Endothelial cell of umbilical vein (primary cell): ENCODE measurements at regions not wholly inside any gene's neighbourhood (a gene's known extent, or its start where the extent isn't known, plus 50 kb on each side); places are given as distances from the start of the nearest gene placed in this dataset.

Experiments
- CTCF ChIP-seq, 2 donors: IDR thresholded peaks; 1 replicate in 1 of 2; 2 replicates in 1 of 2; pipeline ENCODE4 v1.5.1; 2011; ENCODE audit warnings: low read length in 2 of 2, mild to moderate bottlenecking in 2 of 2, moderate library complexity in 2 of 2, control low read depth in 1 of 2, inconsistent platforms in 1 of 2, low read depth in 1 of 2; ENCODE audit not compliant: insufficient read depth in 1 of 2; ENCODE audit errors: extremely low read depth in 1 of 2
- EZH2 ChIP-seq: IDR thresholded peaks from 2 replicates; pipeline ENCODE4 v1.6.1; 2012; ENCODE audit warnings: borderline replicate concordance, low read depth, mild to moderate bottlenecking, moderate library complexity, low read length, inconsistent platforms; ENCODE audit not compliant: severe bottlenecking
- FOS ChIP-seq: IDR thresholded peaks from 2 replicates; pipeline ENCODE4 v1.6.1; 2011; ENCODE audit warnings: mild to moderate bottlenecking, low read length, moderate library complexity, borderline replicate concordance; ENCODE audit not compliant: insufficient read depth
- GATA2 ChIP-seq: IDR thresholded peaks from 2 replicates; pipeline ENCODE4 v1.7.0; 2011; ENCODE audit warnings: low read depth, mild to moderate bottlenecking, moderate library complexity, mixed read lengths, low read length; ENCODE audit not compliant: insufficient read length, insufficient read depth
- JUN ChIP-seq: IDR thresholded peaks from 2 replicates; pipeline ENCODE4 v1.6.1; 2011; ENCODE audit warnings: borderline replicate concordance, low read depth; ENCODE audit not compliant: insufficient read length, insufficient read depth
- MAX ChIP-seq: IDR thresholded peaks from 2 replicates; pipeline ENCODE4 v1.6.1; 2011; ENCODE audit not compliant: insufficient read depth, insufficient read length
- POLR2A ChIP-seq: IDR thresholded peaks from 2 replicates; pipeline ENCODE4 v1.6.1; 2012; ENCODE audit warnings: low read depth, mild to moderate bottlenecking, control low read depth, low read length
- POLR2AphosphoS5 ChIP-seq: IDR thresholded peaks from 2 replicates; pipeline ENCODE4 v1.6.1; 2012; ENCODE audit warnings: low read depth, mild to moderate bottlenecking, control low read depth, low read length, moderate library complexity; ENCODE audit not compliant: insufficient read depth

DNA sequence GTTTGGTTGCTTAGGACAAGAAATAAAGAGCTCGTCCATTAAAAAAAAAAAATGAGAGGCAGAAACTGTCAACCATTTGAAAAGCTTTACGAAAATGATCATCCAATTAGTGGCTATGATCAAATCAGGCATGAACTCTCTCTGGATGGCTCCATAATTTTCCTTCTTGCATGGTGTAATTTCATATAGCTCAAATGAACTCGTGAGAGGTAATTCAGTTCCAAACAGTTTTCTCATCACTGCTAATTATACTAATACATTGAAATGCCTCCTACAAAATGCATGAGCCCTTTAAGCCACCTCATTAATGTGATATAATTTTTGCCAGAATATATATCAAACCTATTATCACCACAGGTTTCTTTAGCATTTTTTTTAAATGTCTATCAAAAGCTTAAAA is 239.5 kb upstream of the MEIS2 start:
- TF ChIP-seq CTCF (IDR thresholded peaks at IDR 0.05; ENCODE audit: extremely low read depth in 1 of 2, insufficient read depth in 1 of 2, low read depth in 1 of 2, low read length in 2 of 2) (no peak), FOS (no peak), POLR2A (no peak), MAX (no peak), POLR2AphosphoS5 (no peak), JUN (no peak), EZH2 (no peak), GATA2 (no peak)
